A673 (cell line): ENCODE measurements at regions not wholly inside any gene's neighbourhood (a gene's known extent, or its start where the extent isn't known, plus 50 kb on each side); places are given as distances from the start of the nearest gene placed in this dataset.

Experiments
- CTCF ChIP-seq: fragments of 300-800, 200-600 bp; sonication (generic); conservative IDR thresholded peaks from 2 replicates; pipeline ENCODE4 v1.5.1; 2017; ENCODE audit warnings: low read depth, mild to moderate bottlenecking, antibody characterized with exemption, low read length, moderate library complexity, mixed read lengths
- EZH2 ChIP-seq: fragments of 200-600 bp; sonication (generic); IDR thresholded peaks from 2 replicates; pipeline ENCODE4 v1.6.1; 2017; ENCODE audit warnings: borderline replicate concordance, low read depth, mild to moderate bottlenecking, mixed read lengths, antibody characterized with exemption, low read length; ENCODE audit not compliant: poor library complexity, severe bottlenecking

DNA sequence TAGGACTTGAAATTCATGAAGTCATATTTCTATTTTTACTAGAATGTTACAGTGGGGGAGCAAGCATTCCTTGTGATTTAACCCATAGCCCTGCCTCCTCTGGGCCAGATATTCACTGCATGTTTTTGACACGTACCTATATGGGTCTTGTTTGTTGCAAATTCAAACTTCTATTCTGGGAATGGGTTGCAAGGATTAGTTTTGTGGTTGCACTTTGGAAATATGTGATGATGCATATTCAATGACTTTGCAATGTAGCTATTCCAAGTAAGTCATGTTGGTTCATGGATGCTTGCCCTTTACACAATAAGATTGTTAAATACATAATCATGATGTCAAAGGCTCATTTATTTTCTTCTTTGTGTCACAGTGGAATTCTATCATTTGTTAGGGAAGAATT is 440.8 kb downstream of the TDRD3 start:
- TF ChIP-seq CTCF: no peak
- TF ChIP-seq EZH2: no peak
